Ureter (tissue), 1 donor: ENCODE measurements at regions not wholly inside any gene's neighbourhood (a gene's known extent, or its start where the extent isn't known, plus 50 kb on each side); places are given as distances from the start of the nearest gene placed in this dataset.

Experiments
- DNase-seq: peaks from one replicate; pipeline ENCODE4 v3.0.0-alpha.2; 2020; ENCODE audit warnings: low spot score
- donor health status: DM: yes; HTN: yes; CAD: no.

DNA sequence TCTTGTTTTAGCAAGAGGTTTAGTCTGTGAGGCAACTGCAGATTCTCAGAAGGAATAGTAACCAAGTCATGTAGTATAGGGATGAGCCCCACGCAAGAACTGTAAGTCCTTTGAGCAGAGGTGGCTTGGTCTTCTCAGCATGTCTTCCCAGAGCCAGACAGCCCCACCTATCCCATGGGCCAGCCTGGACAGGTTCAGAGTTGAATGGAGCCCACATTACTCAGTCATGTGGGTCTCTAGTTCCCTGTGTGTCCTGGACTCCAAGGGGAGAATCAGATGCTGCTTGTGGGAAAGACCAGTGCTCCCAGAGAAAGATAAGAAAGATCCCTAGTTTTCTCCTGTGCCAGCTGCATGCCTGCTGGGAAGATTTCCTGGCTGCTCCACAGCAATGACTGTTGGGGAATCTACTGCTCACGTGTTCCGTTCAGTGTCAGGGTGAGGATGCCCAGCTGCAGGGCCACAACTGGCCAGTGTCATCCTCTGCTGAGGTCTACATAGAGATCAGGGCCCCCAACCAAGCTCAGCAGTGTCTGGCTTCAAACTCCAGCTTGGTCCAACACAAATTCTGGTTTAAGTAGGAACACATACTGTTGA is 66.9 kb upstream of the UNC5B start:
- DNase-seq = no peak

DNA sequence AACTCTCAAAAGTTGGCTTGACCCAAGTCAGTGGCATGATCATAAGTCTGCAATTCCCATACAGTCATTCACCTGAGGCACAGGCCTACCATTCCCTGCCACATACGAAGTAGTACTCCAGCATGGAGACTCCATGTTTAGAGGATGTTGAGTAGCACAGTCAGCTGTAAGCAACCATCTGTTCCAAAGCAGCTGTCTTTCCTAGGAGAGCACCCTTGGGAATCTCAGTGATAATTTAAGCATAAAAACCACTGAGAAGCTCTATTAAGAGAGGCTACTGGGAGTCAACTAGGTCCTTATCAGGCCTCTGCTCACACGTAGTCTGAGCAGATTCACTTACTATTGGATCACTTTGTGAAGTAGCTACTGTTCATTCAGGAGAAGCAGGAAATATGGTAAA is 61.6 kb upstream of the UNC5B start:
- no peak for DNase-seq

DNA sequence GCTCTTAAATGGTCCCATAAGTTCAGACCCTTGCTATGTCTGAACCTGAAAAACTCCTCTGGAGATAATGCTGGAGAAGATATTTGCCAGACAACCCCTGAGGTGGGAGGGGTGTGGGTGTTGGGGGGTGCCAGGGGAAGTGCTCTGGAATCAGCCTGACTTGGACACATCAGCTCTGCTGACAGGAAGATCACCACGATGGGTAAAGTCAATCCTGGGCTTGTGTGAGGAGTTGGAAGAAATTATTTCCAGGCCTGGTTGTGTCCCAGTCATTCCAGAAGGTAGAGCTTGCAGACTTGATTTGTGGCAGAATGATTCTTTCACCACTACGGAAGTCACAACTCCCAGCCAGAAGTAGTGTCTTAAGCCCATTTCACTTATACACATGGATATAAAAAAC is 60.3 kb upstream of the UNC5B start:
- DNase-seq = no peak

DNA sequence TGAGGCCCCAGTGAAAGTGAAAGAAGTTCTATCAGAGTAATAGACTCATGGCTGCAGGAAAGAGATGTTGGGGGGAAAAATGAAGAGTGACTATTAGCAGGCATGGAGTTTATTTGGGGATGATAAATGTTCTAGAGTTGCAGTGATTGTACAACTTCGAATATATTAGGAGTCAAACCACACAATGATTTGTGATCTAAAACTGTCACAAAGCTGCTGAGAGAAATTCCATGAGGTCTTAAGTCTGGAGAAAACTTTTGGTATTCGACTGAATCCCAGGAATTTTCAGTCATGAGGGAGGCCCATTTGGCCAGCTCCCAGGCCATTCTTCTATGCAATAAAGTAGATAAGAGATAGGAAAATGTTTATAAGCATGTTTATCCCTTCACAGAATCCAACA is 55.9 kb upstream of the UNC5B start:
- DNase-seq = no peak

DNA sequence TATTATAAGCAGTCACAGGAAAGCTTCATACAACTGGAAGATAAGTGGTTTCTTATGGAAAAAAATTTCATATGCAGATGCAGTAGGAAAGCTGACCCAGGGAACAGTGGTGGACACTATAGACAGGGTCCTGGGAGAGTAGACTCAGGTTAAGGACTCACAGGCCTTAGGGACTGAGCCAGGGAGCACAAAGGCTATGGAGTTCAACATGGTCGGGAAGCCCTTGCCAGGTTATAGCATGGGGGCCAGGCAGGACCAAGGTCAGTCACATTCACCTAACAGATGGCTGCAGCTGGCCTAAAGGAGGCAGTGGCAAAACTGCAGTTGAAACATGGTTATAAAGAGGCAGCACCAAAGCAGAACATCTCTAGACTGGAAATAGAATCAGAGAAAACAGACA is 54.9 kb upstream of the UNC5B start:
- DNase-seq = no peak

DNA sequence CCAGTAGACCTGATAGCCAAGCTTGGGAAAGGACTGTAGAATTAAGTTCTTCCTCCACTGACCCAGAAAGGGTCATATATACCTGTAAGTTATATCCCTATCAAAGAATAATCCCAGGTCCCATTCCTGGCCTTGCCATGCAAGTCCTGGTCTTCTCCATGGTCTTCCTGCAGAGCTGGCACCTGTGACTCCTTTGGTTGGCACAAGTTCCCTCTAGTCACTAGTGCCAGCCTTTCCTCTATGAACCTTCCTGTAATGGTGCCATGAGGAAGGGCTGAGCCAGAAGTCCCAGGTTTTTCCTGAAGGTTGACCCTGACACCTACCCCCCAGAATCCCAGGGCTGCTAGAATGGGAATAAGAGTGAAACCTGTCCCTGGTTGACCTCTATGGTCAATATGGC is 54.1 kb upstream of the UNC5B start:
- DNase-seq = no peak

DNA sequence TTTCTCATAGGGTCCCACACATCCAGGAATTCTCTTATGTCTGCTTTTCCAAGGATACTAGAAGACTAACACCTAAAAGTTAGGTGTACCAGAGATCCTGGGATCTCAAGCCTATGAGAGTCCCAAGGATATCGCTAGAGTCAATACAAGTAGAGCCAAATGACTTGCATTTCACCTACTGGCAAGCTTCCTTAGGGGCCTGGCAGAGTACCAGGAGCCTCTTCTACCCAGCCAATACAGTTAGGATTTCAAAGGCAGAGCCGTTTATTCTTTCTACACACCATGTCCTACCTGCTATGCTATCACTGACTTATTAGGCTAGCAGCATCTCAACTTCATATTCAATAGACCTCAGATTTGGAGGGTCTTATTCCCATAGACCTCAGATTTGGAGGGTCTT is 53.5 kb upstream of the UNC5B start:
- no peak for DNase-seq

DNA sequence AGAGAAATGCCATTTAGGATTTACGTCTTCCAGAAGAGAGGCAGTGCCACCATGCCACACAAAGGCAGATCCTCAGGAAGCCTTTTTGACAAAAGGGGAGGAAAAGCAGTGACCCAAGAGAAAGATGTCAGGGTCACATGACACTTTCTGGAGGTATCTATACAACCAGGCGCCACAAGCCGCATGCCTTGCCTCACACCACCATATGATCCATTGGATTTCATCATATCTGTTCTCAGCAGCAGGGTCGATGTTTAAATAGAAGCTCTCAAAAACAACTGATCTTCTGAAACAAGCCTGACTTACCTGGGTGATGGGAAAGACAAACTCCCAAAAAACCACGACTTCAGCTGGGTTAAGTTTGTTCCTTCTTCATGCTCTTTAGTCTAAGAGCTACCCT is 52.5 kb upstream of the UNC5B start:
- no peak for DNase-seq

DNA sequence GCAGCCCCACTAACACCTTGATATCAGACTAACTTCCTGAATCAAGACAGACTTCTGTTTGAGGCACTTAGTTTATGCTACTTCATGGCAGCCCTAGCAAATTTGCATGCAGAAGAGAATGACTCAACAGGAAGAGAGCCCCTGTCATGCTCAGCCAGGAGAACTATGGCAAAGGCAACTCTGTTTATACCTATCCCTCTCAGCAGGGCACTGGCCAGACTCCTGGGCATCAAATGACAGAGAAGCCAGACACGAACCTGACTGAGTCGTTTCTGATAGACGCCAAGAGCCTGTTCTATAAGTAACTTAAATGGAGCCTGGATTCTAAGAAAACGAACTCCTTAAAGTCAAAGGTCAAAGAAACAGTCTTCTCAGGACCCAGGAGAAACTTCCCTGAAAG is 50.9 kb upstream of the UNC5B start:
- DNase-seq = peak; percentile 47
